Mucosa of gallbladder (tissue), 1 donor: ENCODE measurements at regions not wholly inside any gene's neighbourhood (a gene's known extent, or its start where the extent isn't known, plus 50 kb on each side); places are given as distances from the start of the nearest gene placed in this dataset.

ENCODE experiments used
- DNase-seq: peaks from one replicate; pipeline ENCODE4 v3.0.0-alpha.2; 2020; ENCODE audit warnings: low spot score
- donor health status: DM: no; HTN: no; CAD: no.

DNA sequence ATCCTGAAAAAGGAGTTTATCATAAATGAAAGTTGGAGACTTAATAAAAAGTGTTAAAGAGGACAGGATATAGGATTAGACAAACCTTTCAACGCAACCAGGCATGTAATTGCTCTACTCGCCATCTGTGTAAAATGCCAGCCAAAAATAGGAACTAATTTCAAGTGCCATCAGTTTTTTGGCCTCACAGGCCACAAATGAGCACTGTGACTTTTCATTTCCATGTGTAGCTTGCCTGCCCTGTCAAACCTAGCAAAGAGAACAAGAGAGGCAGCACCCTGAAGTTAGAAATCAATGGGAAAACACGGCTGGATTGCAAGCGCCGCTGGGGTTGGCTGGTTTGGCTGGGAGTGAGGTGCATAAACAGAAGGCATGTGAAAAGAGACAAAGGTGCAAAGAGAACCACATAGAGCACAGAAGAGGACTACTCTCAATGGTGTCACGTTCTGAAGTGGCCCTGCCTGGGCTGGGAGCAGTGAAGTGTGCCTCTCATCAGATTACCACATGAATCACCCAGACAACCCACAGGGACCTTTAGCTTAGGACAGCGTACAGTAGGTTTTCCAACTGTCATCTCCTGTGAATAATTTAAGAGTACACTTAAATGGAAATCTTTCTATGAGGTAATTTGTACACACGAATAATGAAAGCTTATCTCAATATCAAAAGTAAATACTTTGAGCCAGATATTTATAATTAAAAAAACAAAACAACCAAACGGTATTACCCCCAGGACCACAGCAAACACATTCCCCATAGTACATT, 78.0 kb upstream of the NHSL1 start:
- no peak for DNase-seq

DNA sequence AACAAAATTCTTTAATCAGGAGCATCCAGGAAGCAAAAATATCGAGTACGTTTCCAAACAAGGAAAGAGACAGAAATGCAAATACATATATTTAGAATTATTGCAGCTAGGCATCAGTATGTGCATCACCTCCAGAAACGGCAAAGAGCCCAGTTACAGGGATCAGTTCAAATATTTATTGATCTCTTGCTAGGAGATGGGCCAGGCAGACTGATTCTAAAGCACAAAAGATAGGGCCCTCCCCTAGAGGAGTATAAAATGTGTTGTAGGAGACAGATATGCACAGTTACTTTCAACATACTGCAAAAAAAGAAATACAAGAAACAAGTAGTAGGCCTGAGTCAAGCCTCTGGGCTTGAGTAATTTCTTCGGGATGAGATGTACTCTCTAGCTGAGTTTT, 80.7 kb upstream of the NHSL1 start:
- no peak for DNase-seq

DNA sequence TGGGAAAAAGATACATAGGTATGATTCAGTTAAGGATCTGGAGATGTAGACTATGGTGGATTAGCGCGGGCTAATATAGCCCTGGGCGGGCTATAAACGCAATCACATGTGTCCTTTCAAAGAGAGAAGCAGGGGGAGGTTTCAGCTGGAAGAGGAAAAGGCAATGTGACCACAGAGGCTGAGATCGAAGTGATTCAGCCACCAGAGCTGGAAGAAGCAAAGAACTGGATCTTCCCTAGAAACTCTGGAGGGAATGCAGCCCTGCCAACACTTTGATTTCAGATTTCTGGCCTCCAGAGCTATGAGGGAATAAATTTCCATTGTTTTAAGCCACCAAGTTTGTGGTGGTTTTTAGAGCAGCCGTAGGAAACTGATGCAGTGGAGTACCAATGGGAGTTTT, 81.5 kb upstream of the NHSL1 start:
- DNase-seq = no peak

DNA sequence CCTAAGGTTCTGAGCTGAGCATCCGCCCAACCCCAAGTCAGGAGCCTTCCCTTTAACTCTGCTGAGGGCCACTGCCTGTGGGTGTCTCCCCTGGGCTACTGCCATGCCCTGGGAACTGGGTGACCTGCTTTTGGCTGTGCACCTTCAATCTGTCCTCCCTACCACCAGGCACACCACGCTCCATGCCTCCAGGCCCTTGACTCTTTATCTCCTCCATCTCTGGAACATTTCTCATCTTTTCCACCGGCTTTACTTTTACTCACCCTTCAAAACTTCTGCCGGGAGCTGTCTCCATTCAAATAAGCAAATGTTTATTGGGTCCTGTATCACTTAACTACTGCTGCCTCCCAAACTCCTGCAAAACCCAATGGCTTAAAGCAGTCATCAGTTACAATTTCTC, 83.3 kb upstream of the NHSL1 start:
- DNase-seq = no peak

DNA sequence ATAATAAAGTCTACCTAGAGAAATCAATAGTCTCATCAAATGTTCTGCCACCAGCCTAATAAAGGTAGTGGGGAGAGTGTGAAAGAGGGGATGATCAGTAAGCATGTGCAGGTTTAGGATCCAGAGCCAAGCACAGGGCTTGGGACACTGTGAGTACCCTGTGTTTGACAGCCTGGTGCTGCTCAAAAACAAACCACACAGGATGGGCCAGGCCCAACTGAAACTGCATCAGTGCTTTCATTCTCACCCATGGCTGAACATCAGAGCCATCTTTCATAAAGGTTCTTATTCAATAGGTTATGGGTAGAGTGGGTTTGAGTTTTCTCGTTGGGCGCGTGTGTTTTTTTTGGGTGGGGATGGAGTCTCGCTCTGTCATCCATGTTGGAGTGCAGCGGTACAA, 87.3 kb upstream of the NHSL1 start:
- no peak for DNase-seq

DNA sequence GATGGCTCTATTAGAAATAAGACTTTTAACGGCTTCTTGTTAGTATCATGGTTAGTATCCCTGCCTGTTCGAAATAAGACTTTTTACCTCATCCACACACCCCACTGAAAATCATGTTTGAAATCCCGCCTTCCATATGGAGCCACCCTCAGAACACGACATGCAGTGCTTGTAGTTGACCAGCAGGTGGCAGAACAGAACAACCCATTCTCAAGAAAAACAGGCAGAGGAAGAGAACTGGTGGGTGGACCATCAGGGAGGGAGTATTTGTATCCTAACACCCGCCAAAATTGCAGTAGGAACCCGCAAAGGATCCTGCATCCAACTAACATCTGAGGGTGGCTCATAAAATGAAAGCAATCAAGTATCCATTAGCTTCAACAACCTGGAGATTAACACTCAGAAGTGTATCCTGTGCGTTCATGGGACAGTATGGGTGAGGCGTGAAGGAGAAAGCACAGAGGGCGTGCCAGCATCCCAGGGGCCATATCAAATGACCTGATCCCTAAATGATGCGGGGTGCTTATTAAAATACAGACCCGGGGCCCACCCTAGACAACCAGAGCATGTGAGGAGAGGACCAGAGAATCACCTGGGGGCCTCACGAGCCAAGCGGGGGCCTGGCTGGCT, 89.6 kb upstream of the NHSL1 start:
- DNase-seq = peak; percentile 59

DNA sequence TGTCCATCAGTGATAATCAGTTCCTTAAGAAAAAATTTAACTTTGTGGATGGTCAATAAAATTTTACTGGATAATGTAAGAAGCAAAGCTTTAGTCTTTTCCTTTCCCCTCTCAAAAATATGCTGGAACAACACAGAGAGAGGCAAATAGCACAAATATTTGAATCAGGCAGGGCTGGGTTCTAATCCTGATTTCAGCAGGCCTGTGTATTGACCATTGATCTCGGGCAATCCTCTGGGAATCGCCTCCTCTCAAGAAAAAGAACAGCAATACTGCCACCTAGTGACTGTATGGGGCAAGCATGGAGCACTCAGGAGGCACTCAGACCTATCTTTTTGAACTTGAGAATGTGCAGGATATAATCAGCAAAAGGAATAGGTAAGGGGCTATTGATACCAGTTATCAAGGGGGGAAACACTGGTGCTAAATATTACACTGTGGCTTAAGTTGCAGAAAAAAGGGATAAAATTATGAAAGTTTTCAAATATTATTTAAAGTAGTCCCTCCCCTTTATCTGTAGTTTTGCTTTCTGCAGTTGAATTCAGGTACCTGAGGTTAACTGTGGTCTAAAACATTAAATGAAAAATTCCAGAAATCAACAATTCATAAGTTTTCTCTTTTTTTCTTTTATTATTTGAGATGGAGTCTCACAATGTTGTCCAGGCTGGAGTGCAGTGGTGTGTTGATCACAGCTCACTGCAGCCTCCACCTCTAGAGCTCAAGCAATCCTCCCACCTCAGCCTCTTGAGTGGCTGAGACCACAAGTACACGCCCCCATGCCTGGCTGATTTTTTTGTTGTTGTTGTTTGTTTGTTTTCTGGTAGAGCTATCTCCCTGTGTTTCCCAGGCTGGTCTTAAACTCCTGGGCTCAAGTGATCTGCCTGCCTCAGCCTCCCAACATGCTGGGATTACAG, 91.8 kb upstream of the NHSL1 start:
- peak; percentile 67 for DNase-seq

DNA sequence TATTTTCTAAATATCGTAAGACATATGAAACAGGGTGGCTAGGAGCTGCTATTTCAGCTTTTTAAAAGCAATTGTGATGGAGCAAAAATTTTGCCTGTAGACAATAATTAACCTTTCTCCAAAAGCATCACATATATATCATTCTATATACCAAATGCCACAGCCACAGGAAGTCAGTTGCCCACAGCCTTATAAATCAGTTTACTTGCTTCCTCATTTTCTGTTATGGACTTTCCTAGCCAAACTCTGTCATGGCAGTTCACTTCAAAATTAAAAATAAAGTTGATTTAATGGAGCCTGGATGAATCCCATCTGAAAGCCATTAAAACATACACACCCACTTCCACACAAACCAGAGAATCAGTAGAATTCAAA, 93.4 kb upstream of the NHSL1 start:
- no peak for DNase-seq

DNA sequence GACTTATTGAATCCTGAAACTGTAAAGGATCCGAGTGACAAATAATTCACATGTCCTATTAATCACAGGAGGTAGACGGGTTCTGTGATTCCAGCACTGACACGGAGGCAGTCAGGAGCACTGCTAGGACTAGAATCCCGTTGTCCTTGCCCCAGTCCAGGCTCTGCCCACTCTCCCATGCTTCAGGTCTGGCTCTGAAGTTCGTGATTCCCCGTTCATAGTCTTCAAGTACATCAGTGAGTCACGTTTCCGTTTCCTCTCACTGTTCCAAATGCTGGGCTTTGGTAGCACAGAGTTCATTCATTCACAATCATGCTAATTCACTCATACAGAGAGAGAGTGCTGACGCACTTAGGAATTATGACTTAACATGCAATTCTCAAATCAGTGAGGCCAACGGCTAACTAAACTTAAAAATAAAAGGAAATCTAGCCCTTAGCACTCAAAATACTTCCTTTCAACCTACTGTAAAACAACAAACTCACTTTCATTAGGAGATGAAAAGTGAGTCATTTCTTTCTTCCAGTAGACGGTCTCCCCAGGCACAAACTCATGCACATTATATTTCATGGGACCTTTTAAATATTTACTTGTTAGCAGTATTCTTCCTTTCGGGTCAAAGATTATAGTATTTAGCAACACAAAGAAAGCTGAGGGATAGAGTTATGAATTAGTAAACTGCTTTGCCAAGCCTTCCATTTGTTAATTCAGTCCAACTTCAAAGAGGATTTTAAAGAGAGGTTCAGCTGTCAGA, 94.0 kb upstream of the NHSL1 start:
- peak; percentile 52 for DNase-seq

DNA sequence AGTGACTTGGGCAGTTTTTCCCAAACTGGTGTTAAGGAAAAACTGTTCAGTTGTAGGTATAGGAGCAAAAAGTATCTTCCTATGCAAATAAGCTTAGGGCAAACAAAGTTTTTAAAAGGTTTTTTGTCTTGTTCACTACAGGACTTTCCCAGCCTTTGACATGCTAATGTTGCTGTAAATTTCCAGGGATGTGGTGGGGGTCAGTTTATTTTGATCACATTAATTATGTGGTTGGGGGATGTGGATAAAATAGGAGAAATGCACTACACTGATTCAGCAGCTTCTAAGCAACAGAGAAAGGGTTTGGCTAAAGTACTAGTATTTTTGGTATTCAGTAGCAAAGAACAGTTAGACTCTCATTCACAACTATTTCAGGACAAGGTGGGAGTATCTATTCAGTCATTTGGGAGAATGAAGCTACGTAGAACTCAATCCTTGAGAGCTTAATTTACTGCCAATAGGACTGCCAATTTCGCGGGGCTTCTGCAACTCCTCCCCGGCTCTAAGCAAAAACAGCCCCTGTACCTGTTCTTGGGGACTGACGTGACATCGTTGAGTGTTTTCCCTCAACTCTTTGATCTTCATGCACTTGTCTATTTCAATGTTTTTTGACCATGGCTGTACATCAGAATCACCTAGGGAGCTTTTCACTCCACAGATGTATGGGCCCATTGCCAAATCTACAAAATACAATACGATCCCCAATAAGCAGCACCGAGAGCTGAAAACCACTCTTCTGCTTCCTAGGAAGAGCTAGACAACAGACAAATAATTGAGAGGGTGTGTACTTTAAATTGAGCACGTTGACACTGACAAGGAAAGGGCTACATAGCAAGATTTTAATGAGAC, 94.8 kb upstream of the NHSL1 start:
- no peak for DNase-seq

DNA sequence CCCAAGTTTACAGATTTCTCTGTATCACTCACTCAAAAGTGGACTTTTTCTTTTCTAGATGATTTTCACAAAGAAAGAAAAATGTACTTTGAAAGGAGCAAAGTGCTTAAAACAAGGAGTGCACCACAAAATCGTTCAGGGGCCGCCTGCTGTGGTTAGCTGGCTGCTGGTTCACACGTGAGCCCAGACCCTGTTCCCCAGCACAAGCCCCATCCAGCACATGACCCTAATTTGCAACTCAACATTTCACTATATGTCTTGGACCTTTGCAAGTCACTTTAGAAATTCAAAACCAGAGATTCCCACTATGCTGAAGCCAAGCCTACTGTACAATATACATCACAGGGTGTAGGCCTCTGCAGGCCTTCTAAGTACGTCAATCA, 95.5 kb upstream of the NHSL1 start:
- no peak for DNase-seq

DNA sequence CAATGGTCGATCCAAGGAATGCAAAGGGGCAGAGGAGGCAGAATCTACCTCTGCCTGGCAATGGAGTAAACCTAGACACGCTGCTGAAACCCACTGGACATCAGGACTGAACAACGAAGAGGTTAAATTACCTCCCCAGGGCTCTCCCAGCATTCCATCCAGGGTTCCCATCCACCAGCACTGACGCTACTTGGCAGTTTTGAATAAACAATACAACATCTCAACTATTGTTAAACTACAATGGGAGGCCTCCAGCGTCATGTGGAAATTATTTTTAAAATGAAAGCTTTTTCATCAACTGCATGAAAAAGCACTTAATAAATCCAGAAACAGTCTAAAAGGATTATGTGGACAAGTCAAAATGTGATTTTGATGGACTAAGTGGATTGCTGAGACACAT, 96.8 kb upstream of the NHSL1 start:
- no peak for DNase-seq

DNA sequence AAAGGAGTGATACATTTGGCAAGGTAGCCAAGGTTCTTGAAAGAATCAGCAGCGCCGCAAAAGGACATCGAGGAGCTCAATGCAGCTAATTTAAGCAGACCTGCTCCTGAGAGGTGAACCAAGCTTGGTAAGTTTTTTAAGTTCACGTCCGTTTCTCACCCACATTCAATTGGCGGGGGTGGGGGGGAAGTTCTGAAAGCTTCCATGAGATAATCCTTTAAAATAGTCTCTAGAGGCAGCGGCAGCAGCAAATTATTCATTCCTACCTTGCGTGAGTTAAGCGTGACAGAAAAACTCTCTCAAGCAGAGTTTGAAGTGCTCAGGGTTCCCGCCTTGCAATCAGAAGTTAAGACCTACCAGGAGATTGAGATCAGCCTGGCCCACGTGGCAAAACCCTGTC, 97.3 kb upstream of the NHSL1 start:
- no peak for DNase-seq

DNA sequence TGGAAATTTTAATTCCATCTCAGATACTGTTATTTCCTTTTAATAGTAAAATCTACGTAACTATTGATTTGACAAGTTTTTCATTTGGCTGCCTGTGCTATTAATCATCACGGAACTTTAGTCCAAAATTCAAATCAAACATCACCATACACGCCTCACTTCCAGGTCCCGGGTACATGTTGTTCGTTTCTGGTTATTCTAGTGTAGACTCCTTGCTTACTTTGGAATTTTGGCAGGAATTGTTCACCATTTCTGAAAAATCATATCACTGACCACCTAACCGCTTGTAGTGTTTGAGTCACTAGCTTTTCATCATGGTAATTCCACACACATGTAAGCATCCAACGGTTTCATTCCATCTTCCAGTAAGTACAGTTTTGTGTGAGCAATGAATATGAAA, 98.0 kb upstream of the NHSL1 start:
- no peak for DNase-seq

DNA sequence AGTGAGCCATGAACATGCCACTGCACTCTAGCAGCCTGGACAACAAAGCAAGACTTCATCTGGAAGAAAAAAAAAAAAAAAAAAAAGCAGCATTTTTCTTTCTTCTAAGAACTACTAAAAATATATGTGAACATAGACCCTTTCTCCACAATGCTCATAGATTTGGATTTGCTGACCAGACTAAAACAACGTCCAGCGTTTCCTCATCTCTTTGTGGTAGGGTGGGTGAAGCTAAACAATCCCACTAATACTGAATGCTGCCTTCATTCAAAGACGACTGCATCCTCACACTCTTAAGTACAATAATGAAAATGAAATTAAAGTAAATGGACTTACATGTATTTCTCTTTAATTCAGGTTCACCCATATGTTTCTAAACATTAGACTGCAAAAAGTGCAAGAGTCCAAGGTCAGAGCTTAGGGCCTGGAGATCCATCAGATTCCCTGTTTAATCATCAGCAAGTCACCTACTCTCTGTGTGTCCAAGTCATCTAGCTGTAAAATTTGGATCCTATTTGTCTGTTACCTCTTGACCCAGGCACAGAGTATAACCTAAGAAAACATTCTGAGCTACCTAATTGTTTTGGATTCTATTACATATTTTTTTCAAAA, 99.4 kb upstream of the NHSL1 start:
- DNase-seq = no peak

DNA sequence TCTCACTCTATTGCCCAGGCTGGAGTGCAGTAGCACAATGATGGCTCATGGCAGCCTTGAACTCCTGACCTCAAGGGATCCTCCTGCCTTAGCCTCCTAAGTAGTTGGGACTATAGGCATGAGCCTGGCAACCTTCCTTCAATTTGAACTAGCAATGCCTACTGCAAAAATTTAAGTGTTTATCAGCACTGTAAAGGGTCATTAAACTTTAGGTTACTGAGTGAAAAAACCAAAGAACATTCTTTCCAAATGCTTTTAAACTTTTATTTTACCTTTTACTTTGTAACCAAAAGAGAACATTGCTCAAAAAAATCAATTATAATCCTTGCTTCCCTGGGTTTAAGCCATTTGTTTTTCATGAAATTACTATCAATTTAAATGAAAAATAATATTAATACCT, 101.0 kb upstream of the NHSL1 start:
- no peak for DNase-seq

DNA sequence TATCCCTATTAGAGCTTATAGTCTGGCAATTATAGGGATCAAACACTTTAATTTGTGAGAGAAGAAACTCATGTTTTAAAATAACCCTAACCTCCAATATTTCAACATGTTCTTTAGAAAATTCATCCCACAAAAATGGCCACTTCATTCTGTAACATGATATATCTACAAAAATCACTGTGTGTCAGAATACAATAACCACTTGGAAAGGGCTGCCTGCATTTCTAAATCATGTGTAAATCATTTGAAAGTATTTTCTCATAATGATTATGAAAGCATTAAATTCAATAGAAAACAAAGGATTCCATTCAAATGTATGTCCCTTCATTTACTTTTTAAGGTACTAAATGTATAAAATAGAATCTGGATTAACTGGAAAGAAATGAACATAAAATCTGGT, 101.4 kb upstream of the NHSL1 start:
- no peak for DNase-seq

DNA sequence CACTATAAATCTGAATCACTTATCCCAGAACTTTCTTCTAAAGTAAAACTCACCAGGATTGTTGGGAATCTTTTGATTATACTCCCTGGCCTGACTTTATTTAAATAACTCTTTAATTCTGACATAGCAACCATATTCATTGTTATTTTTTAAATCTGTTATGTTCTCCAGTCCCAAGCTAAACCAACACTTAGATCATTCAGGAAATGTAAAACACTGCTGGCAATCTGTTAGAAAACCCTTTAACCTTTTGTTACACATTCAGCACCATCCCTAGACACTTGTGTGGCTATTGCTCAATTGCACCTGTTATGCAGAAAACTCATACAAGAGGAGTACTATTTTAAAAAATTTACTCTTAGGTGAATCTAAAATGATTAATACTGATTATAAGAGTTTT, 101.8 kb upstream of the NHSL1 start:
- no peak for DNase-seq

DNA sequence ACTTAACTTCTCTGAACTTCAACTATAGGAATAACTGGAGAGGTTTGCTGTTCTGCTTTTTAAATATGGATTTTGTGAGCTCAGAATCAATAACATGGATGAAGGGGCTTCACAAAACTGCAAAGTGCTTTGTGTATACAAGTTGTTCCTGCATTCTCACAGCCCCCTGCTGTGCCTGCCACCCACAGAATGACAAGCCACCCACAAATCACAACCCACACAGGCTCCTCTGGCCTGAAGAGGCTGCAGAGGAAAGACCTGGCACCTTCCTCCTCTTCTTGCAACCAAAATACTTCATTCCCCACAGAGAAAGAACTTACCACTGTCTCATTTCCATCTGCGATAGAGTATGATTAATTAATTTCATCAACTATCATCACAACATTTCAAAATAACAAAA, 106.7 kb upstream of the NHSL1 start:
- DNase-seq = no peak

DNA sequence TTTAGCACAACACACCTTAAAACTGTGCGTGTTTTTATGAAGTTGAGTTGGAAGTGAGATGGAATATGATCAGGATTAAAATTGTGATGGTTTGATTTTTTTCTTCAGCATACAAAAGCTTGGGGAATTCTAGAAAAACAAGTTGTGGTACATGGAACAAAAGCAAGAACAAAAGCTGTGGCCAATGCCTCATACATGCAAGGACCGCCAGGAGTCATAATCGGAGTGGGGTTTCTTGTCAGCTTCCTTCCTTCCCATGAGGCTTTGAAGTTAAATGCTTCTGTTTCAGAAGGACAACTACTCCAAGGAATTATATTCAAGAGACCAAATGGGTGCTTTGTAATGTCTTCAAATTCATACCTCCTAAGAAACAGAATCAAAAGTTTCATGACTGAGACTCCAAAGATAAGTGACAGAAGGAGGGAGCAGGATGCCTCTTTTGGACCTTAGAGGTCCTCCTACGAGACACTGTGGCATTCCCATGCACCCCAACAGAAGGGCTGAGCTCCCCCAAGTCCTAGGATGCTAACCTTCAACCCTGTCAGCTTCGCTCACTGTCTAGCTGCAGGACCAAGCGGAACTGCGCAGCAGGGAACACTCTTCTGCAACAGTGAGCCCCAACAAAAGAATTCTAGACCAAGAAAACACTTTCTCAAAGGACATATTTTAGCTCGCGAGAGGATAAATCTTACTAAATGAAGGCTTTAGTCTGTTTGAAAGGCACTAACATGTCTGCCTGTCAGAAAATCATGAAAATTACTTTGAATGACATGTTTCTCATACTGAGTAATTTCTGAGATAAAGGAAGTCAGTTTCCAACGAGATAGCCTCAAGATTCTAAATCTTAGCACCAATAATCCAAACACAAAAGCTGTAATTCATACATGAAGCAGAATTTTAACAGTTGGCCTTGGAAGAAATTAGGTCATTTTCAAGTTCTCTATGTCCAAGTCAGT, 108.5 kb upstream of the NHSL1 start:
- DNase-seq = no peak
